Heart right ventricle (tissue), 16 donors: ENCODE measurements at regions not wholly inside any gene's neighbourhood (a gene's known extent, or its start where the extent isn't known, plus 50 kb on each side); places are given as distances from the start of the nearest gene placed in this dataset.
A peak's percentile ranks its signal among the peaks of the same experiment; 100 is the strongest.

Experiments
- ATAC-seq, 8 donors: fragments of 200-7000 bp; cut with Tn5 transposase; one replicate each; pipeline ENCODE4 v1.9.1; 2020; ENCODE audit warnings: mild to moderate bottlenecking in 8 of 8, moderate library complexity in 8 of 8, moderate number of reproducible peaks in 1 of 8
- DNase-seq, 2 donors: peaks; one replicate each; pipeline ENCODE4 v3.0.0-alpha.2; 2020
- H3K27ac ChIP-seq, 10 donors: fragments of 200-600 bp; sonication (generic) in 2 of 10; one replicate each; pipeline versions ENCODE4 v1.5.0 to v1.8.0; 2020 to 2022; ENCODE audit warnings: mild to moderate bottlenecking in 3 of 10
- H3K27me3 ChIP-seq, 7 donors: fragments of 200-600 bp; one replicate each; pipeline ENCODE4 v1.8.0; 2021 to 2022; ENCODE audit warnings: mild to moderate bottlenecking in 2 of 7
- H3K36me3 ChIP-seq, 9 donors: fragments of 200-600 bp; sonication (generic) in 1 of 9; one replicate each; pipeline versions ENCODE4 v1.5.0 to v1.8.0; 2020 to 2022; ENCODE audit warnings: mild to moderate bottlenecking in 2 of 9
- H3K4me1 ChIP-seq, 9 donors: fragments of 200-600 bp; sonication (generic) in 1 of 9; one replicate each; pipeline versions ENCODE4 v1.5.0 to v1.8.0; 2020 to 2022; ENCODE audit warnings: mild to moderate bottlenecking in 4 of 9
- H3K4me3 ChIP-seq, 10 donors: fragments of 200-600 bp; sonication (generic) in 2 of 10; one replicate each; pipeline versions ENCODE4 v1.5.0 to v1.8.0; 2020 to 2022; ENCODE audit warnings: mild to moderate bottlenecking in 7 of 10, moderate library complexity in 2 of 10
- H3K9me3 ChIP-seq, 11 donors: fragments of 200-600 bp in 10 of 11; sonication (generic) in 2 of 11; one replicate each; pipeline versions ENCODE4 v1.5.0 to v1.8.0; 2013 to 2022; ENCODE audit warnings: mild to moderate bottlenecking in 2 of 11, control low read depth in 1 of 11, moderate library complexity in 1 of 11
- CTCF ChIP-seq, 9 donors: fragments of 200-600 bp; sonication (generic) in 2 of 9; IDR thresholded peaks; one replicate each; pipeline versions ENCODE4 v1.5.0 to v1.8.0; 2021 to 2022; ENCODE audit warnings: antibody characterized with exemption in 9 of 9, mild to moderate bottlenecking in 5 of 9, moderate library complexity in 1 of 9
- WGBS, 2 donors: extraction: QIAGEN DNeasy Blood & Tissue Kit; methylation state at CpG; one replicate each; pipeline ENCODE4 v1.1.7; 2013; ENCODE audit warnings: inconsistent platforms in 1 of 2; 5-methylcytosine and 5-hydroxymethylcytosine counted together
- intact Hi-C, 10 donors: fragments of 100-400 bp; cut with DNase I; formaldehyde crosslinking; loops; one replicate each; pipeline versions ENCODE4 v1.11.1 to v1.14.2; 2022
- donor health status: Arrhythmogenic right ventricular cardiomyopathy.
- donor health status: ischemic (EF 13 %, LVEDD 7.1; RV severe dilation, severe dysfunction).
- donor health status: healthy with polysubstance abuse.
- donor health status: DM: no; HTN: yes; CAD: no.
- donor health status: DM: no; HTN: no; CAD: no.
- donor health status: ischemic (EF 25% LVEDD 6.9; RV normal size, moderate dysfunction).
- donor health status: ischemic (EF 25% LVEDD 5.7; RV mildly dilated, moderate dysfunction).
- donor health status: healthy.
- donor health status: DM: yes; HTN: yes; CAD: no.
- donor health status: Ischemic cardiomyopathy.
- donor health status: ischemic (EF 35%, LVEDD 5.7; RV mildly dilated, moderate dysfunction).
- donor health status: nonischemic (EF 11% LVEDD 7.7; RV severe dilation, severe dysfunction).
- donor health status: DM: yes; HTN: yes; CAD: no.
- donor health status: PGD.
- donor health status: ischemic (EF 29% LVEDD 5.4; RV normal size, mild dysfunction).
- donor health status: nonischemic (EF 23%, LVEDD 6.1; RV moderate dilation, normal function).

- no peak overlapping the region for H3K27ac ChIP-seq
- no peaks in the 10 kb centered on the region for H3K9me3 ChIP-seq
- intact Hi-C loops: no loop called here
- H3K4me1 ChIP-seq: no peaks in the 10 kb centered on the region
- H3K4me3 ChIP-seq: no peak overlapping the region
- WGBS, 2 donors: 76 to 79% methylated on average over 2 of the region's 2 CpGs
- no peak for DNase-seq
- H3K27me3 ChIP-seq: no peaks in the 10 kb centered on the region
- ATAC-seq: no peak
- H3K36me3 ChIP-seq: no peaks in the 10 kb centered on the region
- TF ChIP-seq CTCF (IDR thresholded peaks at IDR 0.05): no peak
Measured at GRCh38 chr3:144624656-144625055, 653.0 kb downstream of the DIPK2A start.

- ATAC-seq (no peak), DNase-seq (no peak)
- H3K4me1 ChIP-seq: no peaks in the 10 kb centered on the region
- intact Hi-C loops: no loop called here
- no peak overlapping the region for H3K4me3 ChIP-seq
- no peaks in the 10 kb centered on the region for H3K36me3 ChIP-seq
- H3K9me3 ChIP-seq: no peaks in the 10 kb centered on the region
- no peaks in the 10 kb centered on the region for H3K27me3 ChIP-seq
- TF ChIP-seq CTCF (IDR thresholded peaks at IDR 0.05): no peak
- no peak overlapping the region for H3K27ac ChIP-seq
Measured at GRCh38 chr3:144626835-144627234, 655.2 kb downstream of the DIPK2A start.

- H3K4me3 ChIP-seq: no peak overlapping the region
- H3K9me3 ChIP-seq: peaks cover 0 to 3% (median 0%) of the 10 kb centered on the region in 11 donors
- no peak overlapping the region for H3K27ac ChIP-seq
- no peaks in the 10 kb centered on the region for H3K27me3 ChIP-seq
- H3K36me3 ChIP-seq: no peaks in the 10 kb centered on the region
- intact Hi-C loops: no loop called here
- 93 to 96% methylated on average over 4 of the region's 4 CpGs for WGBS, 2 donors
- DNase-seq (no peak), ATAC-seq (no peak)
- TF ChIP-seq CTCF (IDR thresholded peaks at IDR 0.05): no peak
- no peaks in the 10 kb centered on the region for H3K4me1 ChIP-seq
Measured at GRCh38 chr3:144629381-144629780, 657.8 kb downstream of the DIPK2A start.

GRCh38 chr3:144636833-144637232 is 665.2 kb downstream of the DIPK2A start:
- no peak overlapping the region for H3K27ac ChIP-seq
- WGBS, 2 donors: 39 to 40% methylated on average over 2 of the region's 2 CpGs
- ATAC-seq (no peak), DNase-seq (no peak)
- H3K4me1 ChIP-seq: no peaks in the 10 kb centered on the region
- TF ChIP-seq CTCF (IDR thresholded peaks at IDR 0.05): peak in 1 of 9 donors; percentile 11
- intact Hi-C loops: no loop called here
- peaks cover 0 to 7% (median 0%) of the 10 kb centered on the region in 11 donors for H3K9me3 ChIP-seq
- H3K36me3 ChIP-seq: no peaks in the 10 kb centered on the region
- H3K4me3 ChIP-seq: no peak overlapping the region
- H3K27me3 ChIP-seq: no peaks in the 10 kb centered on the region

- H3K9me3 ChIP-seq: peaks cover 0 to 7% (median 0%) of the 10 kb centered on the region in 11 donors
- no peak overlapping the region for H3K27ac ChIP-seq
- no peak for TF ChIP-seq CTCF (IDR thresholded peaks at IDR 0.05)
- intact Hi-C loops: no loop called here
- H3K27me3 ChIP-seq: no peaks in the 10 kb centered on the region
- H3K36me3 ChIP-seq: no peaks in the 10 kb centered on the region
- H3K4me3 ChIP-seq: no peak overlapping the region
- DNase-seq: no peak
- no peaks in the 10 kb centered on the region for H3K4me1 ChIP-seq
- ATAC-seq: no peak
Measured at GRCh38 chr3:144638009-144638408, 666.4 kb downstream of the DIPK2A start.
